LNCaP clone FGC (cell line): ENCODE measurements at regions not wholly inside any gene's neighbourhood (a gene's known extent, or its start where the extent isn't known, plus 50 kb on each side); places are given as distances from the start of the nearest gene placed in this dataset.
A peak's percentile ranks its signal among the peaks of the same experiment; 100 is the strongest.

Experiments
- DNase-seq: peaks from one replicate; pipeline ENCODE4 v3.0.0-alpha.2; 2011; ENCODE audit warnings: low read depth
- H3K4me3 ChIP-seq: 2 replicates; pipeline ENCODE4 v1.5.1; 2011; ENCODE audit warnings: mild to moderate bottlenecking, low read depth, low read length, control low read depth
- TF ChIP-seq, protein P1 (sequence below): IDR thresholded peaks from 2 replicates; pipeline ENCODE4 v1.5.1; 2012; ENCODE audit warnings: mild to moderate bottlenecking; ENCODE audit not compliant: control insufficient read depth, insufficient read depth; ENCODE audit errors: extremely low read depth

DNA sequence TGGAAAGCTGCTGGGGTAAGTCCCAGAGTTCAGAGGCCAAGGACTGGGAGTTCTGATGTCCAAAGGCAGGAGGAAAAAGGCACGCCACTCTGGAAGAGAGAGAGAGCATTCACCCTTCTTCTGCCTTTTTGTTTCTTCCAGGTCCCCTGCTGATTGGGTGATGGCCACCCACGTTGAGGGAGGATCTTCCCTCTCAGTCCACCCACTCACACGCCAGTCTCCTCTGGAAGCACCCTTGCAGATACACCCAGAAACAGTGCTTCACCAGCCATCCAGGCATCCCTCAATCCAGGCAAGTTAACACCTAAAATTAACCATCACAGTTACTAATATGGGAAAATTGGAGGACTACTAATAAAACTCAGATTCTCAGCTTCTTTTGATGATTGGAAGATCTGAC, 66.1 kb upstream of the PARP1 start:
- TF ChIP-seq, protein P1, sequence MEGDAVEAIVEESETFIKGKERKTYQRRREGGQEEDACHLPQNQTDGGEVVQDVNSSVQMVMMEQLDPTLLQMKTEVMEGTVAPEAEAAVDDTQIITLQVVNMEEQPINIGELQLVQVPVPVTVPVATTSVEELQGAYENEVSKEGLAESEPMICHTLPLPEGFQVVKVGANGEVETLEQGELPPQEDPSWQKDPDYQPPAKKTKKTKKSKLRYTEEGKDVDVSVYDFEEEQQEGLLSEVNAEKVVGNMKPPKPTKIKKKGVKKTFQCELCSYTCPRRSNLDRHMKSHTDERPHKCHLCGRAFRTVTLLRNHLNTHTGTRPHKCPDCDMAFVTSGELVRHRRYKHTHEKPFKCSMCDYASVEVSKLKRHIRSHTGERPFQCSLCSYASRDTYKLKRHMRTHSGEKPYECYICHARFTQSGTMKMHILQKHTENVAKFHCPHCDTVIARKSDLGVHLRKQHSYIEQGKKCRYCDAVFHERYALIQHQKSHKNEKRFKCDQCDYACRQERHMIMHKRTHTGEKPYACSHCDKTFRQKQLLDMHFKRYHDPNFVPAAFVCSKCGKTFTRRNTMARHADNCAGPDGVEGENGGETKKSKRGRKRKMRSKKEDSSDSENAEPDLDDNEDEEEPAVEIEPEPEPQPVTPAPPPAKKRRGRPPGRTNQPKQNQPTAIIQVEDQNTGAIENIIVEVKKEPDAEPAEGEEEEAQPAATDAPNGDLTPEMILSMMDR: no peak
- no peak for DNase-seq

DNA sequence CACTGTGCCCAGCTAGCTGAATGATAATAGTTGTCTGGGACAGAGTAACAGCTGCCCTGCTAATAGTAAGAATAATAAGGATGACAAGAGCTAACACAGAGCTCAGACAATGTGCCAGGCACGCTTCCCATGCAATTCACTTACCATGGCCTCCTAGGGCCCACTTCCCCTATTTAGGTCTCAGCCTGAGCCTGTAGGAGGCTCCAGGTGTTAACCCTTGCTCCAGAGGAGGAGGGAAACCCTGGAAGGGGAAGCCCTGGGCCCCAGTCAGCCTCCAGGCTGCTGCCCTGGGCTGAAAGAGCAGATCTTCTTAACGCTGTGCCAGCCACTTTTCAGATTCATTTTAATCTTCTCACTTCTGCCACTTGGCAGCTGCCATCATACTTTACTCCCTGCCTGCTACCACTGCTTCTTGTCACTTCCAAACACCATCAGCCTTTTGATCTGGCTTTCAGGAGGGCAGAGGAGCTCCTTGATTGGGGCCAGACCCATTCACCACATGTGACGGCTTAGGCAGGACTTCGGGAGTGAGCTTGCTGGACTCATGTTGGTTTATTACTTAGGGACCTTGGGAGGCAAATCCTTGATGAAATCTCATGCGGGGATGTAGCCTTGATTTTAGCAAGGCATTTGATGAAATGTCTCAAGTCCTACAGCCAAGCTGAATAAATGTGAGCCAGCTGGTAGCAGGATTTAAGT, 66.7 kb upstream of the PARP1 start:
- no peak for DNase-seq
- TF ChIP-seq, protein P1: no peak
- H3K4me3 ChIP-seq: no peak overlapping the region

More for the DNA sequence above, 66.1 kb upstream of the PARP1 start:
- no peak overlapping the region for H3K4me3 ChIP-seq

DNA sequence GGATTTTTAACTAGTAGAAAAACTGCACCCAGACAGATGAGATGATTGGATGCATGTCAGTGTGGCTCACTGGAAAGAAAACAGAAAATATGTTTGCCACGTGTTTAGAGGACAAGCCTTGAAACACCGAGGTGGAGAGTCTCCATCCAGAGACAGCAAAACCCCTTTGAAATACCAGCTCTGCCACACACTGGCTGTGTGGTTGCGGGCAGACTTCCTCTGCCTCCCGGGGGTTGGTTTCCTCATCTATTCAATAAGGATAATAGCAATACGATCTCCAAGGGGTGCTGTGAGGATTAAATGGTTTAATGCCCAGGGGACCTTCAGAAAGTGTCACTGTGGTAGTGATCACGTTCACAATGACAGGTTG, 67.2 kb upstream of the PARP1 start:
- TF ChIP-seq, protein P1: no peak
- DNase-seq: no peak
- no peak overlapping the region for H3K4me3 ChIP-seq

DNA sequence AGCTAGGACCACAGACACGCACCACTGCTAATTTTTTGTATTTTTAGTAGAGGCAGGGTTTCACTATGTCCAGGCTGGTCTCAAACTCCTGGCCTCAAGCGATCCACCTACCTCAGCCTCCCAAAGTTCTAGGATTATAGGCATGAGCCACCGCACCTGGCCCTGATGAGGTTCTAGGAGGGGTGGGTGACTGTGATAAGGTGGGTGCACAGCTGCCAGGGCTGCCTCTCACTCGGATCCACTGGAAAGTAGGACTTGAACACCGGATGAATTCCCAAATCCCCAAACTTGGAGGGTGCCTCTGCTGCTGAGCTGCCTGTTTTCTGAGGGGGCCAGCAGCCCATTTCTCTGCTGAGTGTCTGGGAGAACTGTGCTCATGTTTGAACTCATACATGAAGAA, 68.2 kb upstream of the PARP1 start:
- DNase-seq: no peak
- TF ChIP-seq, protein P1: no peak

DNA sequence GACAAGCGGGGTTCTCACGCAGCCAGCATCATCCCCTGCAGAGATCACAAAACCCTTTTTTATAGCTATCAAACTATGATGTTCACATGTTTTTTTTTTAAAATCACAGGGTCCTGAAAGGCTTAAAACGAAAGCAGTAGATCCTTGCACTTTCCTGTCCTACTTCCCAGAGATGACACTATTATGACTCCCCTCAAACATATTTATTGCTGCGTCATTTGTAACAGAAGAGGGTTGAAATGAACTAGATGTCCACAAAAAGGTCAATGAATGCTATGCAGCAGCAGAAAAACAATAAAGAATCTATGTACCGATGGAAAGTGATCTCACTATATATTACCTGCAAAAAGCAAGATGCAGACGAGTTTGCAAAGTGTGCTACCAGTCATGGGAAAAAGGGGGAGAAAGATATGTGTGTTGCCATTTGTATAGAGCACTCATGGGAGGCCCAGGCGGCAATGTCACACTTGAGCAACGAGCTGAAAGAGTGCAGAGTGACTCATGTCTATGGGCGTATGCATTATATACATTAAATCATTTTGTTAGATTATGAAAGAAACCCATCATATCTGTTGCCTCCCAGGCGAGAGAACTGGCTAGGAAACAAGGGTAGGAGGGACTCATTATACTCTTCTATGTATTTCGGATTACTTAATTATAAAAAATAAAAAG, 68.9 kb upstream of the PARP1 start:
- no peak overlapping the region for H3K4me3 ChIP-seq
- TF ChIP-seq, protein P1: no peak
- no peak for DNase-seq

More for the DNA sequence above, 68.2 kb upstream of the PARP1 start:
- no peak overlapping the region for H3K4me3 ChIP-seq

DNA sequence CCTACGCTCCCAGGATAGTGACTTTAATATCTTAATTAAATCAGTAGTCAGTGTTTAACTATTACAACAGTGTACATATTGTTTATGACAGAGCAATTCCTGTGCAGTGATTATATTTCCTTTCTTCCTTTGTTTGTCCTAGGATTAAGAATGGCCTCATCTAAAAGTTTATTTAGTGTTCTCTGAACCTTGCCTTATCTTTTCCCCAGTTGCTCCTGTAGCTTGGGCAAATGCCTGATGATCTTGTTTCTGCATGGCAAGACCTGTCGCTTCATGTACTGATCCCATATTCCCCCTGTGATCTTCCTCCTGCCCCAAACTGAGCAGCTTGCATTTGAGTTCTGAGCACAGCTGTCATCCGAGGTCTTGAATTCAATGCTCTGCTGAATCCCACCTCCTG, 69.1 kb upstream of the STUM start:
- H3K4me3 ChIP-seq: no peak overlapping the region
- TF ChIP-seq, protein P1: no peak
- DNase-seq: peak; percentile 94
